ENCODE measurements at regions not wholly inside any gene's neighbourhood (a gene's known extent, or its start where the extent isn't known, plus 50 kb on each side); places are given as distances from the start of the nearest gene placed in this dataset.
"Not testable (repeated sequence)": the region's sequence is repeated elsewhere in the genome, so short reads cannot be mapped to it uniquely, and the experiment has no call there.

DNA sequence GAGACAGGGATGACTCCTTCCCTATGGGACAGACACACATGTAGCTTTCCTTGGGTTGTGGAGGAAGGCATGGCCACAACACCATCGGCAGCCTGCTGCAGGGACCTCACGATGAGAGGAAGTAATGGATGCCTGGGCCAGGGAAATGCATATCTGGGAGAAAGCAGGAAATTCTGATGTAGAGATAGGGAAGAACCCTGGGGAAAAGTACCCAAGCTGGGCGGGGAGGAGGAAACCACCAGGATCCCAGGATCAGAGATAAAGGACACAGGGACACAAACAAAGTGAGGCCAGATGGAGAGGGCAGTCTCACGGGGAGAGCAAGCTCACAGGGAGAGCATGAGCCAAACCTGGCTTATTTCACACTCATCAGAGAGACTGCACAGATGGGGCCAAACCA, 294.7 kb upstream of the TEKT4 start:
- CTCF ChIA-PET; DNase-seq; H4K20me1 ChIP-seq (ENCODE audit: low read length); H3K9me3 ChIP-seq (ENCODE audit: low read length); H3K9me2 ChIP-seq (replicated peaks; ENCODE audit: low read length); H3K27me3 ChIP-seq (ENCODE audit: low read length); H3K79me2 ChIP-seq (ENCODE audit: low read length); intact Hi-C loops (cut with micrococcal nuclease); H3K36me3 ChIP-seq (ENCODE audit: low read depth, low read length); POLR2A ChIA-PET (ENCODE audit: unreplicated experiment); H3F3A ChIP-seq (ENCODE audit: low read length, unreplicated experiment); H3K4me3 ChIP-seq (ENCODE audit: low read length); ATAC-seq: not testable (repeated sequence)
- Histone ChIP-seq H3K4me2 (ENCODE audit: low read length) (peak overlapping the region; percentile 47), H3K27ac (ENCODE audit: low read length) (peak overlapping the region; percentile 98), H3K4me1 (ENCODE audit: insufficient read depth, low read length) (peaks cover 16% of the 10 kb centered on the region), H2AFZ (ENCODE audit: low read length) (0 out of 2 replicates have a peak overlapping the region, but pooled peaks have one; percentile 26), H3K9ac (ENCODE audit: low read length) (peak overlapping the region; percentile 80)
- BruUV-seq (replicated peaks), result TSS peak; percentile 57

DNA sequence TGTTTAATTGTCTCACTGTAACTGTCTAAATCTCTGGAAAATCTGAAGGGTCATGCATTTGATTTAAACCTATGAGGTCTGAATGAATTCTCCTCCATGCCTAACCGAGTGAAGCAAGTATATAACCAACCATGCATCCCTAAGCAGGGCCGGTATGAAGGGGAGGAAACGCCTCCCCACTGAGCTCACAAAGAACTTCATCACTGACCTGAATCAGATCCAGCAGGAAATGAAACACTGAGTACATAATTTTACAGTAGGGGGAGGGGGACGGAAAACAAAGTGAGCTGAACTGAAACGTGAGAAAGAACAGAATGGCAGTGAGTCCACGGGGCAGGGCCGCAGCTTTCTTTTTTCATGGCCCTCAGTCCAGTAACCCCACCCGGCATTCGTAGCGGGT, 294.1 kb upstream of the TEKT4 start:
- H4K20me1 ChIP-seq (ENCODE audit: low read length); H3K4me3 ChIP-seq (ENCODE audit: low read length); H3K9me3 ChIP-seq (ENCODE audit: low read length); POLR2A ChIA-PET (ENCODE audit: unreplicated experiment); H3K27me3 ChIP-seq (ENCODE audit: low read length); H3K4me2 ChIP-seq (ENCODE audit: low read length); H3F3A ChIP-seq (ENCODE audit: low read length, unreplicated experiment); intact Hi-C loops (cut with micrococcal nuclease); CTCF ChIA-PET; H3K9me2 ChIP-seq (replicated peaks; ENCODE audit: low read length); ATAC-seq; H3K79me2 ChIP-seq (ENCODE audit: low read length); H3K36me3 ChIP-seq (ENCODE audit: low read depth, low read length); BruUV-seq (replicated peaks); H2AFZ ChIP-seq (ENCODE audit: low read length): not testable (repeated sequence)
- Histone ChIP-seq H3K9ac (ENCODE audit: low read length) (peak overlapping the region; percentile 80), H3K4me1 (ENCODE audit: insufficient read depth, low read length) (peaks cover 16% of the 10 kb centered on the region), H3K27ac (ENCODE audit: low read length) (peak overlapping the region; percentile 98)
- DNase-seq, result peak; percentile 89

DNA sequence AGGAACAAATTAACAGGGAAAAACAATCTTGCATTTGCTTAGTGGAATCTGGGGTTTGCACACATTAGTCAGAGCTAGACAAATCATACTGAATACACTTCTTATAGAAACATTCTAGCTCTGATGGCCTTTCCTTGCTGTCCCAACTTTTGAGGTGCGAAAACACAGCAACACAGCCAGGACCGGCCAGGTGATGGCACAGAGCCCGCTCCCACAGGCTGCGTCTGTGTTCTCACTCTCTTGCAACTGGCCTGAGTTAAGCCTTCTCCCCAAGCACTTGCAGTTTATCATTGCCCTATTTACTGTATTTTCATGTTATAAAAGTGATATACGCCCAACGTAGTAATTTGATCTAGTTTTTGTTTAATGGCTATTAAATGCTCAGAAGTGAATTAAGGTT, 292.0 kb upstream of the TEKT4 start:
- ATAC-seq; H2AFZ ChIP-seq (ENCODE audit: low read length); H3K36me3 ChIP-seq (ENCODE audit: low read depth, low read length); H3K9me2 ChIP-seq (replicated peaks; ENCODE audit: low read length); DNase-seq; H3F3A ChIP-seq (ENCODE audit: low read length, unreplicated experiment); H4K20me1 ChIP-seq (ENCODE audit: low read length); H3K9me3 ChIP-seq (ENCODE audit: low read length); H3K4me3 ChIP-seq (ENCODE audit: low read length); H3K79me2 ChIP-seq (ENCODE audit: low read length); BruUV-seq (replicated peaks); H3K9ac ChIP-seq (ENCODE audit: low read length); intact Hi-C loops (cut with micrococcal nuclease); H3K27me3 ChIP-seq (ENCODE audit: low read length); CTCF ChIA-PET; H3K4me2 ChIP-seq (ENCODE audit: low read length); H3K27ac ChIP-seq (ENCODE audit: low read length); POLR2A ChIA-PET (ENCODE audit: unreplicated experiment): not testable (repeated sequence)
- H3K4me1 ChIP-seq (ENCODE audit: insufficient read depth, low read length), result peaks cover 21% of the 10 kb centered on the region

- DNase-seq, result peak; percentile 54
- Histone ChIP-seq H3K9ac (ENCODE audit: low read length) (peak overlapping the region; percentile 45; the same call in 1 of the 2 replicates), H3K27ac (ENCODE audit: low read length) (peak overlapping the region; percentile 91), H3K4me2 (ENCODE audit: low read length) (peak overlapping the region; percentile 31; the same call in 1 of the 2 replicates)
- H3K27me3 ChIP-seq (ENCODE audit: low read length); H3K9me2 ChIP-seq (replicated peaks; ENCODE audit: low read length); H3K79me2 ChIP-seq (ENCODE audit: low read length); BruUV-seq (replicated peaks); CTCF ChIA-PET; POLR2A ChIA-PET (ENCODE audit: unreplicated experiment); ATAC-seq; H3K36me3 ChIP-seq (ENCODE audit: low read depth, low read length); H4K20me1 ChIP-seq (ENCODE audit: low read length); H3K9me3 ChIP-seq (ENCODE audit: low read length); H2AFZ ChIP-seq (ENCODE audit: low read length); H3K4me1 ChIP-seq (ENCODE audit: insufficient read depth, low read length); H3K4me3 ChIP-seq (ENCODE audit: low read length); H3F3A ChIP-seq (ENCODE audit: low read length, unreplicated experiment): not testable (repeated sequence)
- intact Hi-C loops (cut with micrococcal nuclease), result loop anchor here (2.0 kb wide), 1 partner anchor 374 kb away; no protein-coding TSS in a partner anchor
Observed at GRCh38 chr2:94583081-94583723, 288.0 kb upstream of the TEKT4 start.

- H3K79me2 ChIP-seq (ENCODE audit: low read length); BruUV-seq (replicated peaks); H3K9ac ChIP-seq (ENCODE audit: low read length); POLR2A ChIA-PET (ENCODE audit: unreplicated experiment); H3K4me2 ChIP-seq (ENCODE audit: low read length); H3K4me3 ChIP-seq (ENCODE audit: low read length); CTCF ChIA-PET; H3K36me3 ChIP-seq (ENCODE audit: low read depth, low read length); H2AFZ ChIP-seq (ENCODE audit: low read length); H3K4me1 ChIP-seq (ENCODE audit: insufficient read depth, low read length); H3K9me3 ChIP-seq (ENCODE audit: low read length); H4K20me1 ChIP-seq (ENCODE audit: low read length); H3K27me3 ChIP-seq (ENCODE audit: low read length); H3K9me2 ChIP-seq (replicated peaks; ENCODE audit: low read length); intact Hi-C loops (cut with micrococcal nuclease); H3F3A ChIP-seq (ENCODE audit: low read length, unreplicated experiment); ATAC-seq: not testable (repeated sequence)
- DNase-seq, result peak; percentile 71
- H3K27ac ChIP-seq (ENCODE audit: low read length), result peak overlapping the region; percentile 91
Observed at GRCh38 chr2:94584569-94584968, 286.7 kb upstream of the TEKT4 start.
